ENCODE measurements at regions not wholly inside any gene's neighbourhood (a gene's known extent, or its start where the extent isn't known, plus 50 kb on each side); places are given as distances from the start of the nearest gene placed in this dataset.

- TF ChIP-seq ZZZ3 (IDR thresholded peaks at IDR 0.05) (no peak), ARID1B (IDR thresholded peaks at IDR 0.05) (no peak), JUNB (CRISPR knock-in tag; conservative IDR thresholded peaks at IDR 0.05) (no peak), SRSF9 (IDR thresholded peaks at IDR 0.05; ENCODE audit: borderline replicate concordance, low read depth, low read length) (no peak), CREB5 (CRISPR knock-in tag; IDR thresholded peaks at IDR 0.05) (no peak), PKNOX1 (IDR thresholded peaks at IDR 0.05) (no peak), PHTF2 (CRISPR knock-in tag; IDR thresholded peaks at IDR 0.05) (no peak), JUN (IDR thresholded peaks at IDR 0.05; ENCODE audit: borderline replicate concordance, low read depth, low read length) (no peak), JUN (CRISPR knock-in tag; IDR thresholded peaks at IDR 0.05; ENCODE audit: borderline replicate concordance) (no peak), ELF1 (tag; IDR thresholded peaks at IDR 0.05) (no peak)
Measured at GRCh38 chr12:75754141-75754540, 242.7 kb upstream of the KRR1 start.
